CD14-positive monocyte (primary cell): ENCODE measurements at regions not wholly inside any gene's neighbourhood (a gene's known extent, or its start where the extent isn't known, plus 50 kb on each side); places are given as distances from the start of the nearest gene placed in this dataset.

Experiments
- DNase-seq, 3 donors: peaks; one replicate each; pipeline ENCODE4 v3.0.0-alpha.2; 2011 to 2022
- H2AFZ ChIP-seq: 2 replicates; pipeline ENCODE4 v1.6.0; 2012; ENCODE audit warnings: mild to moderate bottlenecking, low read depth, low read length, inconsistent platforms; ENCODE audit not compliant: insufficient read depth, poor library complexity, severe bottlenecking
- H3K27ac ChIP-seq, 2 donors: 1 replicate in 1 of 2; 2 replicates in 1 of 2; pipeline ENCODE4 v1.5.1; 2012 to 2013; ENCODE audit warnings: low read length in 2 of 2, control low read depth in 1 of 2, inconsistent platforms in 1 of 2, low read depth in 1 of 2, mild to moderate bottlenecking in 1 of 2
- H3K27me3 ChIP-seq, 2 donors: one replicate each; pipeline versions ENCODE4 v1.6.0 to v1.6.1; 2011 to 2013; ENCODE audit warnings: low read length in 2 of 2; ENCODE audit not compliant: control insufficient read depth in 2 of 2, insufficient read depth in 2 of 2
- H3K36me3 ChIP-seq, 2 donors: replicated peaks in 1 of 2; 1 replicate in 1 of 2; 2 replicates in 1 of 2; pipeline versions ENCODE4 v1.5.1 to v1.6.1; 2012 to 2013; ENCODE audit warnings: low read length in 2 of 2, control low read depth in 1 of 2, inconsistent platforms in 1 of 2, mild to moderate bottlenecking in 1 of 2; ENCODE audit not compliant: insufficient read depth in 2 of 2, control insufficient read depth in 1 of 2
- H3K4me1 ChIP-seq, 2 donors: 1 replicate in 1 of 2; 2 replicates in 1 of 2; pipeline versions ENCODE4 v1.5.1 to v1.6.1; 2012 to 2013; ENCODE audit warnings: low read length in 2 of 2, control low read depth in 1 of 2, inconsistent platforms in 1 of 2, mild to moderate bottlenecking in 1 of 2, moderate library complexity in 1 of 2; ENCODE audit not compliant: insufficient read depth in 2 of 2, control insufficient read depth in 1 of 2
- H3K4me2 ChIP-seq: replicated peaks from 2 replicates; pipeline ENCODE3; 2012; ENCODE audit warnings: low read length, moderate library complexity, mild to moderate bottlenecking; ENCODE audit not compliant: poor library complexity, severe bottlenecking; ENCODE audit errors: extremely low read depth
- H3K4me3 ChIP-seq, 3 experiments: fragments of 200-600 bp in 1 of 3; sonication (generic) in 1 of 3; replicated peaks in 1 of 3; 1 replicate in 2 of 3; 2 replicates in 1 of 3; pipeline ENCODE4 v1.5.1; 2011 to 2013; ENCODE audit warnings: low read length in 3 of 3, mild to moderate bottlenecking in 3 of 3, control low read depth in 2 of 3, low read depth in 2 of 3, inconsistent platforms in 1 of 3, moderate library complexity in 1 of 3
- H3K79me2 ChIP-seq: 2 replicates; pipeline ENCODE4 v1.6.0; 2012; ENCODE audit warnings: mild to moderate bottlenecking, control low read depth, inconsistent platforms, low read length, moderate library complexity; ENCODE audit not compliant: insufficient read depth
- H3K9ac ChIP-seq: 2 replicates; pipeline ENCODE4 v1.6.0; 2017; ENCODE audit warnings: low read length, mild to moderate bottlenecking; ENCODE audit not compliant: insufficient read depth, poor library complexity, severe bottlenecking
- H3K9me3 ChIP-seq, 2 donors: replicated peaks in 1 of 2; 1 replicate in 1 of 2; 2 replicates in 1 of 2; pipeline versions ENCODE4 v1.5.1 to v1.6.1; 2012 to 2013; ENCODE audit warnings: low read length in 2 of 2, control low read depth in 1 of 2; ENCODE audit not compliant: control insufficient read depth in 1 of 2, insufficient read depth in 1 of 2
- H4K20me1 ChIP-seq: 2 replicates; pipeline ENCODE4 v1.6.0; 2012; ENCODE audit warnings: mild to moderate bottlenecking, low read length, control low read depth, moderate library complexity; ENCODE audit not compliant: insufficient read depth
- H3K27ac Mint-ChIP-seq, 7 donors: one replicate each; pipeline ENCODE4 v1.8.0; 2020; ENCODE audit warnings: mild to moderate bottlenecking in 7 of 7, mixed read lengths in 7 of 7, moderate library complexity in 6 of 7, inconsistent platforms in 2 of 7
- H3K27me3 Mint-ChIP-seq, 3 donors: one replicate each; pipeline ENCODE4 v1.8.0; 2021 to 2022; ENCODE audit warnings: low read depth in 3 of 3, mild to moderate bottlenecking in 3 of 3, mixed read lengths in 3 of 3, moderate library complexity in 3 of 3, inconsistent platforms in 1 of 3
- H3K36me3 Mint-ChIP-seq, 2 donors: one replicate each; pipeline ENCODE4 v1.8.0; 2020; ENCODE audit warnings: mixed read lengths in 2 of 2, inconsistent platforms in 1 of 2, mild to moderate bottlenecking in 1 of 2
- H3K4me1 Mint-ChIP-seq: one replicate; pipeline ENCODE4 v1.8.0; 2020; ENCODE audit warnings: mild to moderate bottlenecking, mixed read lengths
- H3K4me3 Mint-ChIP-seq, 2 donors: one replicate each; pipeline ENCODE4 v1.8.0; 2020; ENCODE audit warnings: mild to moderate bottlenecking in 2 of 2, mixed read lengths in 2 of 2, moderate library complexity in 1 of 2
- H3K9me3 Mint-ChIP-seq, 7 donors: one replicate each; pipeline ENCODE4 v1.8.0; 2020 to 2022; ENCODE audit warnings: mixed read lengths in 7 of 7, mild to moderate bottlenecking in 6 of 7, moderate library complexity in 6 of 7, inconsistent platforms in 2 of 7
- CTCF ChIP-seq: fragments of 200-600 bp; IDR thresholded peaks from one replicate; pipeline ENCODE4 v1.8.0; 2022; ENCODE audit warnings: antibody characterized with exemption, mild to moderate bottlenecking
- WGBS: methylation state at CpG from one replicate; pipeline ENCODE4 v1.1.5; 2013; ENCODE audit warnings: missing lambda C conversion rate; ENCODE audit not compliant: insufficient coverage; 5-methylcytosine and 5-hydroxymethylcytosine counted together
- intact Hi-C, 2 donors: fragments of 100-400 bp; cut with micrococcal nuclease; formaldehyde crosslinking; loops; one replicate each; pipeline versions ENCODE4 v1.15.0 to v1.15.1; 2023

DNA sequence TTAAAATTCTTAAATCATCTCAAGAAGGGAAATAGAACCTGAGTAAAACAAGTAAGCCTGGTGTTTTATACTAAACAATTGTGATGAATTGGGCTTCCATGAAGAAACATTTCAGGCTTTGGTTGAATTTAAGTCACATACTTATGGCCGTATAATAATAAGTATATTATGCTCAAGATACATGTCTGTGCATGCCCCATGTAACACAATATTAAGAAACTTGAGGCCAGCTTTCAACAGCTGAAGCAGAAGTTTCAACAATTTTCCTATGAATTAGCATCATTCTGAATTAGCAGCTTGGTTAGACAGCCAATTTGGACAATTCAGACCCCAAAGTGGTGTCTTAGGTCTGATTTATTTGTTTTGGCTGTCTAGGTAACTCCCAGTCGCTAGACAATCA is 243.7 kb downstream of the MYLK4 start:
- TF ChIP-seq CTCF, result no peak
- no peak overlapping the region for H3K4me3 ChIP-seq
- no peak overlapping the region for H3K27ac ChIP-seq
- intact Hi-C loops, result no loop called here
- H4K20me1 ChIP-seq, result no peaks in the 10 kb centered on the region
- no peaks in the 10 kb centered on the region for H3K79me2 ChIP-seq
- peaks cover 32 to 56% (median 48%) of the 10 kb centered on the region in 3 donors for H3K27me3 Mint-ChIP-seq
- no peak overlapping the region for H2AFZ ChIP-seq
- no peaks in the 10 kb centered on the region for H3K9me3 ChIP-seq
- WGBS, result 100% methylated on average over 1 of the region's 2 CpGs
- H3K4me1 ChIP-seq, result peaks cover 17 to 20% of the 10 kb centered on the region in 2 donors
- H3K9me3 Mint-ChIP-seq, result peaks cover 0 to 1% (median 0%) of the 10 kb centered on the region in 7 donors
- DNase-seq, result no peak
- no peaks in the 10 kb centered on the region for H3K36me3 Mint-ChIP-seq
- peaks cover 31 to 35% of the 10 kb centered on the region in 2 donors for H3K27me3 ChIP-seq
- H3K36me3 ChIP-seq, result no peaks in the 10 kb centered on the region
- H3K9ac ChIP-seq, result no peak overlapping the region
- H3K4me3 Mint-ChIP-seq, result no peak overlapping the region
- no peak overlapping the region for H3K27ac Mint-ChIP-seq
- H3K4me1 Mint-ChIP-seq, result peaks cover 33% of the 10 kb centered on the region
- H3K4me2 ChIP-seq, result no peak overlapping the region

DNA sequence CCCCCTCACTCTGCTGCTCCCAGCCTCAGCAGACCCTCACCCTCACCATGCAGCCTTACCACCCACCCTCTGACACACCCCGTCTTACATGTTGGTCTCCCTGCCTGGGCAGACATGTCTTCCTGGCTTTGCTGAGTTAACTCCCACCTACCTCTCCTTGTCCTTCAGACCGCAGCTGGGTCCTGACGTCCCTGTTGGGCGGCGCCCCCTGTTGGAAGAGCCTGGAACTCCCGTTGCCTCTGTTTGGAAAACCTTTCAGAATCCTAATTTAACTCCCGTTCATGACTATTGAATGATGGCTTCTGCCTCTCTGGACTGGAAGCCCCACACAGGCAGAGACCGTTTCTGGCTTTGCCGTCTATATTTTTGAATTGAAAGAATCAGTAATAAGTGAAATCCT is 245.1 kb downstream of the MYLK4 start:
- no peaks in the 10 kb centered on the region for H3K79me2 ChIP-seq
- H3K27me3 ChIP-seq, result peaks cover 26 to 28% of the 10 kb centered on the region in 2 donors
- TF ChIP-seq CTCF, result peak; percentile 28
- no peak overlapping the region for H3K4me3 ChIP-seq
- intact Hi-C loops, result no loop called here
- H3K9ac ChIP-seq, result no peak overlapping the region
- H4K20me1 ChIP-seq, result no peaks in the 10 kb centered on the region
- peaks cover 34 to 48% (median 40%) of the 10 kb centered on the region in 3 donors for H3K27me3 Mint-ChIP-seq
- peaks cover 17 to 20% of the 10 kb centered on the region in 2 donors for H3K4me1 ChIP-seq
- no peaks in the 10 kb centered on the region for H3K36me3 ChIP-seq
- H3K9me3 ChIP-seq, result no peaks in the 10 kb centered on the region
- peak overlapping the region in 1 of 7 donors; percentile 87 for H3K27ac Mint-ChIP-seq
- H2AFZ ChIP-seq, result no peak overlapping the region
- peak overlapping the region in 1 of 2 donors; percentile 76 for H3K4me3 Mint-ChIP-seq
- peaks cover 0 to 1% (median 0%) of the 10 kb centered on the region in 7 donors for H3K9me3 Mint-ChIP-seq
- DNase-seq, result no peak
- peaks cover 33% of the 10 kb centered on the region for H3K4me1 Mint-ChIP-seq
- 100% methylated on average over 1 of the region's 9 CpGs for WGBS
- no peak overlapping the region for H3K27ac ChIP-seq
- H3K4me2 ChIP-seq, result no peak overlapping the region
- H3K36me3 Mint-ChIP-seq, result no peaks in the 10 kb centered on the region
